GM12892 (cell line): ENCODE measurements at regions not wholly inside any gene's neighbourhood (a gene's known extent, or its start where the extent isn't known, plus 50 kb on each side); places are given as distances from the start of the nearest gene placed in this dataset.
"Not testable (repeated sequence)": the region's sequence is repeated elsewhere in the genome, so short reads cannot be mapped to it uniquely, and the experiment has no call there.

Source experiments
- DNase-seq: peaks from one replicate; pipeline ENCODE4 v3.0.0; 2011; ENCODE audit not compliant: insufficient read length
- FAIRE-seq: peaks from 2 replicates; lab custom pipeline; 2011; peaks lifted over from hg19 to GRCh38; lab: Jason Lieb, UNC
- POLR2A ChIP-seq: IDR thresholded peaks from 2 replicates; pipeline ENCODE4 v1.6.1; 2011; ENCODE audit warnings: low read depth, low read length, control low read depth
- POLR2AphosphoS5 ChIP-seq: IDR thresholded peaks from 2 replicates; pipeline ENCODE4 v1.6.1; 2011; ENCODE audit warnings: low read depth, low read length, control low read depth
- TAF1 ChIP-seq: IDR thresholded peaks from 2 replicates; pipeline ENCODE4 v1.6.1; 2011; ENCODE audit warnings: low read depth, mild to moderate bottlenecking, control low read depth, low read length, borderline replicate concordance

DNA sequence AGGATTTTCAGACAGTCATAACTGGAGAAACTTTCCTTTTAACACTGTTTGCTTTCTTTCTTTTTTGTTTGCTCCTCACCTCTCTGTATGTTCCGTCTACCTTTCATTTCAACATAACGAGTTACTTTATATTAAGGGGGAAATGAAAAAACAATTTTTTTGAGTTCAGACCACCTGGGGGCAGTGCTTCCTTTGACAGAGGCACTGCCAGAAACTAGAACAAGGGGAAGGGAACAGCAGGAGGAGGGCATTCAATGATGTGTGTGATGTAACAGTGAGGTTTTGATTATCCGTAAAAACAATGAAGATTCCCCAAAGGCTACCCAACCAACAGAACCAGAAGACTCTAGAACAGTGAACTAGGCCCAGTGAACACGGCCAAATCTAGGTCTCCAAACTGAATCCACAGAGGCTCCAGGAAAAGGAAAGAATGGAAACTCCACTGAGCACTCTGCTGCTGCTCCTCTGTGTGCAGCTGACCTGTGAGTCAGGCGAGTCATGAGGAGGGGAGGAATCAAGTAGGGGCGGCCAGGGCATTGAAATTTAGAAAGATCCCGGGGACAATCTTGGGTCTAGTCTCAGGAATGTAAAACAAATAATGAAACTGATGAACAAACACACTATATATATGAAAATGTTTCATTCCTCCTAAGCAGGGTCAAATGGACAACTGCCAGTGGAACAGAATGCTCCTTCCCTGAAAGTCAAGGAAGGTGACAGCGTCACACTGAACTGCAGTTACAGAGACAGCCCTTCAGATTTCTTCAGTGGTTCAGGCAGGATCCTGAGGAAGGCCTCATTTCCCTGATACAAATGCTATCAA, 323.5 kb downstream of the DAD1 start:
- no peak for DNase-seq
- TF ChIP-seq TAF1 = no peak
- no peak for TF ChIP-seq POLR2AphosphoS5
- TF ChIP-seq POLR2A = no peak
- no peak for FAIRE-seq

DNA sequence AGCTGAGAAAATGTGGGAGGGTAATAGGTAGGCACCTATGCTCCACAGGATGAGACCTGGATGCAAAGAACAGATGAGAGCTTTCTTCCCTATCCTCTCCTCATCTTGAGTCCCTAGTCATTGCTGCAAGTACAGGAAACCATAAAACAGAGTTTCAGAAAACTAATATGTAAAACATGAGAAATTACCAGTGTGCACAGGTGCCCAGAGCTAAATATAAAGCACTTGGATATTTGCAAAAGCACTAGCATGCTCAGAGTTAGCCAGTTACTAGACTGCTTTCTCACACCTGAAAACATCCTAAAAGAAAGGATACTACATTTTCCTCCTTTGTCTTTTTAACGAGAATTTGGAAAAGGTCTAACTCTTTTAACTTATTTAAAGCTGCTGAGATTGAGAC, 324.3 kb downstream of the DAD1 start:
- no peak for FAIRE-seq
- DNase-seq = no peak
- TF ChIP-seq POLR2AphosphoS5 (no peak), POLR2A (no peak), TAF1 (no peak)

- TF ChIP-seq POLR2A (no peak), POLR2AphosphoS5 (no peak), TAF1 (no peak)
- DNase-seq = no peak
- FAIRE-seq = no peak
These were observed 325.1 kb downstream of the DAD1 start for GRCh38 chr14:22263961-22264360.

DNA sequence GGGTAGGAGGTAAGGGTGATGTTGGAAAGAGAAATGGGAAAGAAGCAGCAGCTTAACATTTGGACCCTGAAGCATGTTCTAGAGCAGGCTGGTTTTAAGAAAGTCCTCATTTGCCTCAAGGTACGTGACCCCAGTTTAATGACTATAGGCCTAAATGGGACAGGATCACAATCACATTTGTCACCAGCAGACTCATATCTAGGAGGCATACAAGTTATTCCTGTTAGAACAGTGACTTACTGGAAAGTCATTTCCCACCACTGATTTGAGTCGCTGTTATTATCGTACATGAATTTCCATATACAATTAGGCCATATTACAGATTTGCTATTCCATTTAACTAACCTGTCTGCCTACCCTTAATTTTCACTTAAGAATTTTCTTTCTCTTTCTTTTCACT, 326.1 kb downstream of the DAD1 start:
- FAIRE-seq (no peak), DNase-seq (no peak)
- no peak for TF ChIP-seq TAF1
- TF ChIP-seq POLR2A = no peak
- TF ChIP-seq POLR2AphosphoS5 = no peak

DNA sequence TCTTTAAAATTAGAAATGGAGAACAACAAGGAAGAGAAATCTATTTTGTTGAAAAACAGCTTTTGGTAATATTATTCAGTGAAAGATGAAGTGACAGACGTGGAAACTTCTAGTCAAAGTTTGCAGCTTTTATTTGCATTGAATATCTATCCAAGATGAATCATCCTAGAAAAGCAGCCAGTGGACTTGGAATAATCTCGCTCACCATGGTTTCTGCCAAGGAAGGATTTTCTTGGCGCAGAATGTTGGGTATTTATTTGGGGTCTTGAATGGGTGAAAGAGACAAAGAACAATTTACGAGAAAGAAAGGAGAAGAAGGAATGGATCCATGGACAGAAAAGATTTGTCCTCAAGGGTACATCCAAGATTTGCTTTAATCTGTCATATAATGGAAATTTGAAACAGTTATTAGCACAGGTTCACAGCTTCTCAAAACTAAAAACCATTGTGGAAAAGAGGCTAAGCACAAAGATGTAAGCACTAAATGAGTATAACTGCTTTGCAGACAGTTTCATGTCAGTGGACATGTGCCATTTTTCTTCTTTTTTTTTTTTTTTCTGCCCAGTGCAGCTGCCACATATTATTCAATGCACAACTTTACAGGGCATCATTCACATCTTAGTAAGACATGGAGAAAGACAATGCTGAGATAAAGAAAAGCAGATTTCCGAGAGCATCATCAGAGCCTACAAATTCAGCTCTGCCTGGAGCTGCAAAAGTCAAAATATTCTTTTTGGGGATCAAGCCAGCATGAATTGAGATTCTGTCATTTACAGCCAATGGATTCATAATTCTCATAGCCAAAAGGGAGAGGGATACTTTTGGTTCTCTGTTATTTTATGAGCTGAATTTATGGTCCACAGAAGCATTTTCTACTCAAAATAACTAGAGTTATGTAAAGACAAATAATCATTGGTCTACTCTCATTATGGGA, 333.7 kb downstream of the DAD1 start:
- FAIRE-seq = no peak
- no peak for TF ChIP-seq POLR2AphosphoS5
- TF ChIP-seq POLR2A = no peak
- no peak for TF ChIP-seq TAF1
- DNase-seq = no peak

GRCh38 chr14:22252686-22253085, 336.3 kb downstream of the DAD1 start:
- no peak for TF ChIP-seq TAF1
- no peak for TF ChIP-seq POLR2A
- TF ChIP-seq POLR2AphosphoS5 = no peak
- no peak for FAIRE-seq
- DNase-seq = no peak

DNA sequence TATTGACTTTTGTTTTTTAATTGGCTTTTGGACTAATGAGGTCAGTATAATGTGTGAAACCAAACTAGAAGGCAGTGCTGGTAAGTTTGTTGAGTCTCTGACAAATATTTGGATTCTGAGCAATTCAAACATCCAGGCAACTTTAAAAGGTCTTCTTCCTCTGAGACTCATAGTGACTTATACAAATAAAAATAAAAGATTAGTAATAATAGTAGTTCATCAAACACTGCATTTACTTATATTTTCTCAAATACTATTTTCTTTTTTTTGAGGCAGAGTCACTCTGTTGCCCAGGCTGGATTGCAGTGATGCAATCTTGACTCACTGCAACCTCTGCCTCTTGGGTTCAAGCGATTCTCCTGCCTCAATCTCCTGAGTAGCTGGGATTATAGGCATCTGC, 337.9 kb downstream of the DAD1 start:
- DNase-seq (no peak), FAIRE-seq (no peak)
- no peak for TF ChIP-seq POLR2A
- TF ChIP-seq POLR2AphosphoS5 = no peak
- no peak for TF ChIP-seq TAF1

- DNase-seq = no peak
- FAIRE-seq = no peak
- TF ChIP-seq POLR2AphosphoS5 (no peak), POLR2A (no peak), TAF1 (no peak)
These were observed 339.3 kb downstream of the DAD1 start for GRCh38 chr14:22249770-22250169.

GRCh38 chr14:22243971-22244581, 344.9 kb downstream of the DAD1 start:
- TF ChIP-seq POLR2AphosphoS5 (no peak), POLR2A (no peak), TAF1 (no peak)
- no peak for FAIRE-seq
- no peak for DNase-seq

DNA sequence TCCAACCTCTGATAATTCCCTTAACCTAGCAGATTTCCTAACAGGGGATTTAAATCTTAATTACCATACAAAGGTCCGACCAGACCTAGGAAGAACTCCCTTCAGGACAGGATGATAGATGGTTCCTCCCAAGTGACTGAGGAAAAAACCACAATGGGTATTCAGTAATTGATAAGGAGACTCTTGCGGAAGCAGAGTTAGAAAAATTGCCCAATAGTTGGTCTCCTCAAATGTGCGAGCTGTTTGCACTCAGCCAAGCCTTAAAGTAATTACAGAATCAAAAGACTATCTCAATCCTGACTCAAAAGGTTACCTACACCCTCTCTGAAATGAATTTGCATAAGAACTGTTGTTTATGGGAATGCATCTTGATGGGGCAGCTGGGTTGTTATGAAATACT, 350.7 kb downstream of the DAD1 start:
- not testable (repeated sequence) for DNase-seq, FAIRE-seq

- TF ChIP-seq POLR2A (no peak), TAF1 (no peak), POLR2AphosphoS5 (no peak)
- FAIRE-seq = no peak
- DNase-seq = no peak
These were observed 355.6 kb downstream of the DAD1 start for GRCh38 chr14:22233377-22233776.
